Stimulated activated CD8-positive, alpha-beta memory T cell treated with anti-CD3 and anti-CD28 coated beads, Interleukin-7, amount 100 ng/mL, for 24 hours (primary cell): ENCODE measurements at regions not wholly inside any gene's neighbourhood (a gene's known extent, or its start where the extent isn't known, plus 50 kb on each side); places are given as distances from the start of the nearest gene placed in this dataset.

Source experiments
- DNase-seq: peaks from one replicate; pipeline ENCODE4 v3.0.0-alpha.2; 2020; ENCODE audit warnings: low read depth

- no peak for DNase-seq
Measured at GRCh38 chr10:113442336-113442735, 110.5 kb upstream of the HABP2 start.

GRCh38 chr10:113443141-113443925 lies 109.5 kb upstream of the HABP2 start:
- DNase-seq: no peak

DNA sequence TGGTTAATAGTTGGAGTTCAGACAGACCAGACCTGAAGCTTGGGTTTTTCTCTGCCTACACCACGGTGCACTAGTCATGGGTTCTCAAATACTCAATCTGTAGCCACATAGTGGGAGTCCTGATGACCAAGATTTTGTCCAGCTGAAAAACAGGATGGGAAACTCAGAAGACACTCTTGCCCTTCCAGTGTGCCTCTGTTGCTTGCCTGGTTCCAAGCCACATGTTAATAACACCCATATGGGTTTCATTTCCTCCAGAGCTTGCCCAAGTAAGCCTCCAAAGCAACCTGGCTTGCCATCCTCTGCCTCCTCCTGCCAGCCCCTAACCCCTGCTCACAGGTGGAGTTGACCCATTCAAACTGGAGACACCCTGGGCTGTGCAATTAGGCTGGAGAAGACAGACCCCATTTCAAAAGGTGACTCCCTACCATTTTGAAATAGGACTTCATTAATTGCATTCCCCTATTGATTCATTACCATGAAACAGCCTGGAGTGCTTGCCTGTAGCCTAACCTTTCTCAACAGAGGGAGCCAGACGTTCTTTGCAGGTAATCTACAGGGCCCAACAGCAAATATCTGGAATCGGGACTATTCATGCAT lies 108.0 kb upstream of the HABP2 start:
- no peak for DNase-seq

DNA sequence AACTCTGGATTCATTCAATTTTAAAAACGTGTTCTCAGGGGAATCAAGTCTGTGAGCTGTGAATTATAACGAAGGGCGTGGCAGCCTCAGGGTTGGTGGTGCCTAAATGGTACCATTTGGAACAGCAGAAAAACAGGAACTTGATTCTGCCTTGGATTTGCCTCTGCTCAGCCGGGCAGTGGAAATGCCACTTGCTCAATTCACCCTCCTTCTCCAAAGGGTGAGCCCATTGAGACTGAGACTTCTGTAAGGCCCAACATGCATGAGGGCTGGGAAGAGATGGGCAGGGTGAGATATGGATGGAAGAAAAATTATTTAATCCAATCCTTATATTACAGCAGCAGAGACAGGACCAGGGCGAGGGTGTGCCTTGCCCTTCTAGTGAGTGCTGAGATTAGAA lies 107.1 kb upstream of the HABP2 start:
- no peak for DNase-seq

- DNase-seq: no peak
Measured at GRCh38 chr10:113446739-113447138, 106.1 kb upstream of the HABP2 start.

- DNase-seq: no peak
Measured at GRCh38 chr10:113447278-113447677, 105.6 kb upstream of the HABP2 start.

DNA sequence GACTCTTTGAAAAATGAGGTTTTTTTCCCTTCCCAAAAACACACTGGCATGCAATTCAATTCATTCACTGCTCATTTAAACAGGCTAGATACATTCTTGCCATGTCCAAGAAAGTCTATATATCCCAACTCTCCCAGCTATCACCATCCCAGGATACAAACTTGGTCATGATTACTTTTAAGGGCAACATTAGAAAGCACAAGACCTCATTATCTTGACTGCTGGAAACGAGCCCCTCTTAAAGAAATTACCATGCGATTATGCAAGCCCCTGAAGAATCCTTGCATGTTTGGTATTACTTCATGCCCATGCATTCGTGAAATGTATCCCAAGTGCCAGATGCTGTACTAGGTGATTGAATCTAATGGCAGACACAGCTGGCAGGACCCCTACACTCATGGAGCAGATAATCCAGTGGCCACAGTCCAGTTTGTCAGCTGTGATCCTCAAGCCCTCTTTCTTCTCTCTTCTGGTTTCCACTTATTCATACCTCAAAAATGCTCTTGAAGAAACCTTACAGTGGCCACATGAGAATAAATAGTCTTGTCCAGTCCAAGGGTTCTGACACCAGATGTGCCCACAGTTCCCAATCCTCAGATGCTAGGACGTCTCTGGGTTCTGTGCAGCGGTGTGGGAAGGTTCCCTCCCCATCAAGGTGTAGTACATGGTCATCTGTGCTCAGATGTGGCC lies 103.7 kb upstream of the HABP2 start:
- no peak for DNase-seq

DNA sequence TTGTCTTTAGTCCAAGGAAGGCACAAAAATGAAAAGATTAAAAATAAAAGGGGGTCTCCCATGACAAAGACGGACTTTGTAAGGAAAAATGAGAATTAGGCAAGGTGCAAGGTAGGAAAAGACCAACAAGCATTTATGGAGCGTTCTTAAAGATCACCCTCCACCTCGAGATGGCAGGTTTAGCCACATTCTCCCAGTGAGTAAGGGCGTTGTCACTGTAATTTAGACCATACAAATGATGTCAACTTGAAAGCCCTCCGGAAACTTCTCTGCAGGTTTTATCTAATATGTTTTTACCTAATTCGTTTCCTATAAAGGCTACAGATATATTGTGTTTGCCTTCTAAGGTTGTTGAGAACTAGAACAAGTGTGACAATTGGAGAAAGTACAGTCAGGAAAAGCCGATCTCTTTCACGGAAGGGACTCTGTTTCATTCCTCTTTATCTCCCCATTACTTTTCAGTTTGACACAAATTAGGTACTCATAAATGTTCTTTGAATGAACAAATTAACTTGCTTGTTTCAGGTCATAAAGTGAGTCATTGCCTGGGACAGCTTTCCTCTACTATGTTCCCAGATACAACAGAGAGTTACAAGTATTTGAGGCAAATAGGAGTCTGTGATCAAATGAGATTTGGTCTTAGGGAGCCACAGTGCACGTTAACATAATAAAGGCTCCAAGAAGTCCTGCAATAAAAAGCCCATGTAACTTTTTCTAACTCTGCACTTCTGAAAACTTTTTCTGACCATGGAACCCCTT lies 102.6 kb upstream of the HABP2 start:
- DNase-seq: no peak

- no peak for DNase-seq
Measured at GRCh38 chr10:113450906-113451305, 101.9 kb upstream of the HABP2 start.

GRCh38 chr10:113452146-113452845 lies 100.6 kb upstream of the HABP2 start:
- DNase-seq: no peak

GRCh38 chr10:113453351-113453750 lies 99.5 kb upstream of the HABP2 start:
- DNase-seq: no peak

GRCh38 chr10:113454341-113455061 lies 98.4 kb upstream of the HABP2 start:
- no peak for DNase-seq

DNA sequence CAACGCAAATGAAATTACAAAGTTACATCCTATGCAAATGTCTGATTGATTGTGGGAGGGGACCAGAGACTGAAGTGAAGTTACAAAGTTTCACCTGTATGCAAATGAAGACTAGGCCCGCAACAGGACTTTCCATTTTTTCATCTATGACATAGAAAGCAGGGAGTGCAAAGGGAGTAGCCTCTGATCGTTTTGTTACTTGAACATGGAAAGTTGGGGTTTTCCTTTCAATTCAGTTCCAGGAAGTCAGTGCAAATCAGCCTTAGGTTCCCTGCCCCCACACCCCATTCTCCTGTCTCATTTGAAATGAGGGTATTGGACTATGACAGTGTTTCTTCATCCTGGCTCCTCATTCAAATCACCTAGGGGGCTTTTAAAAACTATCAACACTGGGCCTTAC lies 96.9 kb upstream of the HABP2 start:
- DNase-seq: no peak

DNA sequence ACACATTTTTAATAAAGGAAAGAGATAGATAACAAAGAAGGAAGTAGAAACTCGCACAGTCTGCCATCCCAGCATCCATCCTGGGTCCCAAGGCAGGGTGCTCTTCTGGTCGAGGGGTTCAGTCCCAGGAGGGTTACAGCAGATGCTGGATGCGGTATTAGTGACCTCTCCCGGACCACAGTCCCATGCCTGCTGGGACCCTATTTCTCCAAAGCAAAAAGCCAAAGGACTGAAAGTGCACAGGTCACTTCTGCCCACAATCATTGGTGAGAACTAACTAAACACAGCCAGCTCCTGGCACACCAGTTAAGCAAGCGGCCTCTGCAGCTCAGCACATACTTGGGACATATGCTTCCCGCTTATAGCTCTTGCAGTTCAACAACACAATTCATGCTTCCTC lies 96.1 kb upstream of the HABP2 start:
- no peak for DNase-seq

DNA sequence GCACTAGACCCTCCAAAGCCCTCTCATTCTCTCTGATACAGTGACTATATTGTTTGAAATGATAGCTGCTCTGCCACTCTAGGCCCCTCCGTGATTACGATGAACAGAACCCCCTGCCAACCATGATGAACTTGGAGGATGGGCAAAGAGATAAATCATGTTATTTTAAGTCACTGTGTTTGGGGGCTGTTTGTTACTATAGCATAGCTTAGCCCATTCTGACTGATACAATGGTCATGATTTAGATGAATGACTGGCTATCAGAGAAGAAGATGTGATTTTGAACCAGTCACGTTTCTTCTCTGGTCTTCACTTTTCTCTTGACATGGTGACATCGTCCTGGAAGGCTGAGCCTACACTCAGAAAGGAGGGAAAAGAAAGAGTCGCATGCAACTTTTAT lies 95.4 kb upstream of the HABP2 start:
- no peak for DNase-seq

GRCh38 chr10:113458451-113458850 lies 94.4 kb upstream of the HABP2 start:
- no peak for DNase-seq

GRCh38 chr10:113458944-113459343 lies 93.9 kb upstream of the HABP2 start:
- no peak for DNase-seq

DNA sequence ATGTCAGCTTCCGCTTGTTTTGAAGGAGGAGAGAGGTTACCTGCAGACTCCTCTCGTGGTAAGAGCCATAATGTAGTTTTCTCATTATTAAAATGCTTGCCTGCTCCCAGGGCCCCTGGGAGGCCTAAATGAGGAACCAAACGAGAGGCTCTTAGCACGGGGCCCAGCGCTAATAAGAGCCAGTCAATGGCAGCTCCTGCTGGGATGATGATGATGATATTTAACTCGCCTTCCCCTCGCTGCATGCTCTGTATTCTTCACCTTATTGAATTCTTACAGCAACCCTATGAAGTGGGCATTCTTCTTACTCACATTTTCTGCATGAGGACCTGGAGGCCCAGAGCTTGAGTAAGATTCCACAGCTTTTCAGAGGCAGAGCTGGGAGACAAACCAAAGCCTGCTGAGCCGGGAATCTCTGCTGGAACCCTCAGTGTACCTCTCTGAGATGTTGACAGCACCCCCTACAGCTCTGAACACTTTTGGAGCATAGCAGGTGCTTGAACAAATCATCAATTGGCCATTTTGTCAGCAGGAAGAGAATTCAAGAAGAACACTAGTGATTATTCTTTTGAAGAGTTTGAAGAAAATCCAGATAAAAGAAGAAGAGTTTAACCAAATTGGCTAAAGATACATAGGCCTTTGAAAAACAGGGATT lies 93.1 kb upstream of the HABP2 start:
- no peak for DNase-seq

GRCh38 chr10:113463083-113463482 lies 89.8 kb upstream of the HABP2 start:
- DNase-seq: no peak

DNA sequence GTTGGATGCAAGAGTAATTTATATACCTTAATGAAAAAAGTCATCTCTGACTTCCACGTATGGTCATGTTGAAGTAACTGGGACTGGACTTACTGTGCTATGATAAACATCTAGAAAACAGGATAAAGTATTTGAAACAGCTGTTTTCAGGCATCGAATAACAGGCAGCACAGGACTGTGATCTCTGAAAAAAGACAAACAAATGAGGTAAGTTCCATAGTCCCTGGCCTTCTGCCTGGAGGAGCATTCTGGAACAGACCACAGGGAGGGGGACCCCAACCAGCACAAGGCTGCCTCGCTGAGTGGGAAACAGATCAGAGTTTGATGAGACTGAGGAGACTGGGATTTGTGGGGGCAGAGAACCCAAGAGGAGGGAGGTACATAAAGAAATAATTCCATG lies 89.1 kb upstream of the HABP2 start:
- DNase-seq: no peak

GRCh38 chr10:113469796-113470195 lies 83.1 kb upstream of the HABP2 start:
- DNase-seq: no peak
